NCI-H146 treated with DMSO at 0.1 percent for 48 hours (cell line): ENCODE measurements at regions not wholly inside any gene's neighbourhood (a gene's known extent, or its start where the extent isn't known, plus 50 kb on each side); places are given as distances from the start of the nearest gene placed in this dataset.

Source experiments
- DNase-seq: peaks from one replicate; lab custom pipeline; 2025; ENCODE audit not compliant: unreplicated experiment; lab: John Stamatoyannopoulos, UW

DNA sequence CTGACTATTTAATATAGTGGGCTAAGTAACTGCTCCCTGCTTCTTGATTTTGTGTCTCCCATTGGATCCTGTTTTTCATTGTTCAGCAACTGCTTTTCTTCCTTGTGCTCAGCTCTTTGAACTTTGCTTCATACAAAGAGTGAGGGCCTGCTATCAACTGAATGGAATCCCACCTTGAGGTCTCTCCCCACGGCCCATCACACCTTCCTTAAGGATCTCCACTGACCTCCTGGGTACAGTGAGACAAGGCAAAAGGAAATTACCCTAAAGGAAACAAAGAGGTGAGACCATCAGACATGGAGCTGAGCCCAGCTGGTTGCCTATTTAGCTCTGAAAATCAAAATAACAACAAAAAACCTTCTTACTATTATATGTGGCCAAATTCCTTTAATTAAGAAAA lies 91.3 kb upstream of the RPL34 start:
- no peak for DNase-seq

DNA sequence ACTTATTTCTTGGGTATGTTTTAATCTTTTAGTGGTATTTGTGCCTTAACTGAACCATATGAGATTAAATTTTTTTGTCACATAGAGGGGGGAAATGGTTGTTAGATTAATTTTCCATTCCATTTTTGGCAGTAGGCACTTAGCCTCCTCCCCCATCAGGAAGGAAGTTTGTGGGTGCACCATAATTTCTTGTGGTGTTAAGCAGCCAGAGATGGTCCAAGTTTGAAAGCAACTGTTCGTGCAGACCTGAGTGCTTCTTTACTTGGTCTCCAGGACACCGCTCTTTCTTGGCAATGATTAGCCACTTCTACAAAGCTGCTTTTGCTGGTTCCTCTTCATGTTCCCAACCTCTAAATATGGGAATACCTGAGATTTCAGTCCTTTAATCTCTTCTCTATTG lies 92.7 kb upstream of the RPL34 start:
- DNase-seq: no peak

DNA sequence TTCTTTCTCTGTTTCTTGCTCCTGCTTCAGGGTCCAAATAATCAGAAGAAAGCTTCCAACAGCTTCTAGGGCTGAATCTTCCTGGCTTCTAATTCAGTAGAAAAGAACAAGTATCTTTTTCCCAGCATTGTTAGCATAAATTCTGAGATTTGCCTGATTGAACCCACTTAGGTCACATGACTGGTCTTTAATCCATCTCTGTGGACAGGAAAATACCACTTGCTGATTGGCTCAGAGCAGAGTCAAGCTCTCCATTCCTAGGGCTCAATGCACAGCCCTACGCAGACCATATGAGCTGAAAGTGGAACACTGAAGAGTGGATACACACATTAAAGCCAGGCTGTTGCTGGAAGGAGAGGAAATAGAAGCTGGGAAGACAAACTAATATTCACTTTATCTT lies 99.6 kb upstream of the RPL34 start:
- DNase-seq: no peak

DNA sequence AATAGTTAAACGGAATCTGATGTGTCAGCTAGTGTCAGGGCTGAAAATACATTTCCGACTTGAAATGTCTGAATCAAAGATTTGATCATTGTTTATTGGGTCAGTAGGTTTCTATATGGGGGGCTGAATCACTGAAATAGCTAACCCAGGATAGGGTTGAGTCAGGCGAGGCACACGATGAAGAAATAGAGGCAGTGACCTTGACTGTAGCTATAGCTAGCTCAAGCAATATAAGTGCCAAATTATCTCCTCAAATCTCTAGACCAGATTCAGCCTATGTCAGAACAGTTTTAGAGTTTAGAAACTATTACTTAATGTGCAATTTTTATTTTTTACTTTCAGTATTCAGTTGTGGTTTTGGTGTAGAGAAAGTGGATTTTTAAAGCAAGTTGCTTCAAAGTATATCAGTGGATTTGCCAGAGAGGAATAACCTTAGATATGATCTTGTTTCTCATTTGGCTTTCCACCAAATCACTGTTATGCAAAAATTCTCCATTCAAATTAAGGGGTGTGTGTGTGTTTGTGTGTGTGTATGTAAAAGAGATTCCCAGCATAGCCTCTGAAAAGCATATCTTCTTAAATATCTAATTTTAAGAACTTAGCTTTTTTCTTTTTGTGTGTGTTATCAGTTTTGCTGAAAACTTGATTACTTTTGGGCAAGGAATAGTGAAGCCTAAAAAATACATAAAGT lies 100.3 kb upstream of the RPL34 start:
- no peak for DNase-seq

DNA sequence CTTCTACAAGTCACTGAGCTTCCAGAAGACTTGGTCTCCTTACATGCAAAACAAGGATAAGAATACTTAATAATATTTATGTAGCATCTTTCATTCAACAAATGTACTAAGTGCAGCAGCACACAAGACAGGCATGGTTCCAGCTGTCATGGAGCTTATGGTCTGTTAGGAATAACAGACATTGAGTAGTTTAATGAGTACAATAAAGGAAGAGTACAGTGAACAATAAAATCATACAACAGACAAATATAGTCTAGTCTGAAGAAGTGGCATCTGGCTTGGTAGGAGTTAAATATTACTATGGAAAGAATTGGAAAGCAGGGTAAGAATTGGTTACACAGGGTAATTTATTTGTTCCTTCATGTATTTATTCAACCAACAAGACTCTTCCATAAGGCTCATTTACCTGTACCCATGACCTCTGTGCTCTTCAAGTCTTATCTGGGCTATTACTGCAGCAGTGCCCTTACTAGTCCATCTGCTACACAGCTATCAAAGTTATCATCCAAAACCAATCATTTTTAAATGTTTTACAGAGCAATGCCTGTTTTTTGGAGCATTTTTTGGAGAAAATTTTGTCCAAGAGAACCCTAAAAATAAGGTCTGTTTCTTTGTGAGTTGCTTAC lies 101.1 kb upstream of the RPL34 start:
- no peak for DNase-seq

DNA sequence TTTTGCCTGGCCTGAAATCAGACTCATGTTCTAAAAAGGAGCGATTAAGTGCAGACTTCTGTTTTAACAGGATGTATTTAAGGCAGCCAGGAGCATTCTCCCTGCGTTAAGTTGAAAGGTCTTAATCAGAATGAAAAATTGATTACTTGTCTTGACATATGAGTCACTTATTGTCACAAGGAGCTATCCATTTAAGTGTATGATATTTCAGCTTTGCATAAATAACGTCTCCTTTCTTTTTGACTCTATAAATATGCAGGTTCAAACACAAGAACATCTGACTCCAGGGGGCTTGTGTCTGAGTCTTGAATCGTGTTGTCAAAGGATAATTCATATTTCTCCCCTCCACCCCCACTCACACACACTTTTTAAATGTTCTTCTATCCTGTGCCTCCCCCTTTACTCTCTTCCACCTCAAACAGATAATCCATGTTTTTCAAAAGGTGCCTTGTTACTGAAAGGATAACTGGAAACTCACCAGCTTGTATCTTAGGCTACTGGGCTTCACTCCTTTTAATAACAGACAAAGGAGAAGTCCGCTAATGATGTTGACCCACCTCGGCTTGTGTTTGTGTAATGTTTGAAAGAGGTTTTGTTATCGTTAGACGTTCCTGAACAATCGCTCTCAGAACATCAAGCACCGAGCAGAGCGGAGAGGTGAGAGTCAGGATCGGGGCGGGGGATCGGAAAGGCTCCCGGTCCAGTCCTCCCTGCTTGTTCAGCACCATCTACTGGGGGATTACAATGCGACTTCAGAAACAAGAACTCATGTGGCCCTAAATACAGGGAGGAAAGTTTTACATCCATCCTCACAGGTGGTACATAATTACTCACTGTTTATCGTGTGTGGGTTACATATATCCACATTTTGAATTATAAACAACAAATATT lies 107.5 kb upstream of the RPL34 start:
- peak; percentile 1 for DNase-seq

DNA sequence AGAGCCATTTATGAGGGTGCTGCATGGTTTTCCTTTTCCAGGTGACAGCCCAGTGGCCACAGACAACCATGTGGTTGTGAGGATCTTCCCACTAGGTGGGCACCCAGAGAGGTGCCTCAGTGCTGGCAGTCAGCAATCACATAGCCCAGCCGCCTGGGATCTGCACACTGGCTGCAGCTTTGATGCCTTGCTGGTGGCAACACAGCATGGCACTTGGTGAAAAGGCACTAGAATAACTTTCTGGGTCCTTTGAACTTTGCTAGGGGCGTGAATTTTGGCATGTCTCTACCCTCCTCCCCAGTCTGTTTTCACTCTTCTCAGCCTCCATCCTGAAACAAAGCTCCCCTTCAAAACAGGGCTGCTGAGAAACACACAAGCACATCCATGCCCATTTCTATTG lies 108.8 kb upstream of the RPL34 start:
- DNase-seq: no peak

DNA sequence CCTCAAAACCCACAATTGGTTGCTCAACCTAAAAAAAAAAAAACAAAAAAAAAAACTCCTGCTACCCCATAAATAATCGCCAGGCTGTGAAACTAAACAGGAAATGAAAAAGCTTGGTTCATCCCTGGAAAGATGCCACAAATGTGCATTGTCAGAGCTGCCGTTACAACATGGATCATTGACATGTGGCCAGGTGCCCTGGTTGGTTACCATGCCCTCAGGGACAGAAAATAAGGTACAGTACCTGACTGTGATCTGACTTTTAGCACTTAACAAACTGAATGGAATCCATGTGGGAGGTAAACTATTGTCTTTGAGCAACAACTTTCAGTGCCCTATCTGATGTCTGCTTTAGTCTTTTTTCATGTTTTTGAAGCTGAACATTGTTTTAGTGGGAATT lies 118.0 kb upstream of the RPL34 start:
- DNase-seq: no peak

DNA sequence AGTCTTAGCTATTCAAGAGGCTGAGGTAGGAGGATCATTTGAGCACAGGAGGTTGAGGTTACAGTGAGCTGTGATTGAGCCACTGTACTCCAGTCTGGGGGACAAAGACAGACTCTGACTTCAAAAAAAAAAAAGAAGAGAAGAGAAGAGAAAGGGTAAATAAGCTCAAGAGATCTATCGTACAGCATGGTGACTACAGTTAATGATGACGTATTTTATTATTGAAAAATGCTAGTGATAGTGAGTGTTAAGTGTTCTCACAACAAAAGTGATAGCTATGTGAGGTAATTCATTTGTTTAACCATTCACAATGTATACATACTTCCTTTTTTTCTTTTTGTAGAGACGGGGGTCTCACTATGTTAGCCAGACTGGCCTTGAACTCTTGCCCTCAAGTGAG lies 121.5 kb upstream of the RPL34 start:
- DNase-seq: no peak

DNA sequence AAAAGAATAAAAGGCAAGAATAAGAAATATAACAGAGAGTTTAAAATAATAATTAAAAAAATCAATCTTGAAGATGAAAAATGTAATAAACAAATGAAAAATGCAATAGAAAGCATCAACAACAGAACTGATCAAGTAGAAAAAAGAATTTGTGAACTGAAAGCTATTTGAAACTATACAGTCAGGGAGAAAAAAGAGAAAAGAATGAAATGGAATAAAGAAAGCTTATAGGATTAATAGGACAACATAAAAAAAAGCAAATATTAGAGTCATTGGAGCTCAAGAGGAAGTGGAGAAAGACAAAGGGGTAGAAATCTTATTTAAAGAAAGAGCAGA lies 126.8 kb upstream of the RPL34 start:
- DNase-seq: no peak

DNA sequence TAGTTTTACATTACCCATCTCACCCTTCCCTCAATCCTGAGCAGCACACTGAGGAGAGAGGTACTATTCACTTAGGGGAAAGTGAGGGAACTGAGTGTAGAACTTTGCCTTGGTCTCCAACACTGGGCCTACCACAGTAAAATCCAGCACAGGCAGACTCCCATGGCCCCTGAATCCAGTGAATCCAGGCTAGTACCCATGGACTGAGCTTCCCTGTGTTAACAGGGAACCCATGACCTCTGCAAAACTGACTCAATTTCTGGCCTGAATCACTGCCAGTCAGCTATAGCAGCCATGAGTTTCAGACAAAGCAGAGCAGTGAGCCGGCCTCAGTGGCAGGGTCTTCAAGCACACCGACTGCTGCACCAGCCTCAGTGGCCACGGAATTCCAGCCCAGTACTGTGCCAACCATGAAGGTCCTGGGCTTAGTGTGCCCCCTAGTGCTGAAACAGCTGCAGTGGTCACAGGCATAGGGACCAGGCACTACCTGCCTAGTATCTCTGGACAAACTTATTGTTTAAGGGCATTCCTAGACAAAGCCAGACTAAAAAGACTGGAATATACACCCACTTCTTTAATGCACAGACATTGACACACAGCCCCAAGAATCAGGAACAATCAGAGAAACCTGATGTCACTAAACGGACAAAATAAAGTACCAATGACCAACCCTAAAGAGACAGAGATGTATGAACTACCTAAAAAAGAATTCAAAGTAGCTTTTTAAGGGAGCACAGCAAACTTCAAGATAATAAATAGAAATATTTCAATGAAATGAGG lies 127.4 kb upstream of the RPL34 start:
- DNase-seq: no peak

DNA sequence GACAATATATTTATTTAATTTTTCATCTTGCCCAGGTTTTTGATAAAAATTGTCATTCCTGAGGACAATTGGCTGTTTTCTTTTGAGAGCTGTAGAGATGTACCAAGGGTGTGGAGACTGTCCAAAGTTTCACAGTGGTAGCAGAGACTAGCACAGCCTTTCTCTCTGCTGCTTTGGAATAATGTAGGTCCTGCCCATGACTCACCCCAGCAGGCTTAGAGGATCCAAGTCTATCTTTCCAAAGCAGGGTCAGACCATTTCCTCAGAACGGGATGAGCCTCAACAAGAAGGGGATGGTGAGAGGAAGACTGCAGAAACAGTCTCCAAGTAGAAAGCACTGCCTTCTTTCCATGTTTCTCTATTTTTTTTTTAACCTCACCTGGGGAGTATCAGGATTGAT lies 131.5 kb upstream of the RPL34 start:
- no peak for DNase-seq

DNA sequence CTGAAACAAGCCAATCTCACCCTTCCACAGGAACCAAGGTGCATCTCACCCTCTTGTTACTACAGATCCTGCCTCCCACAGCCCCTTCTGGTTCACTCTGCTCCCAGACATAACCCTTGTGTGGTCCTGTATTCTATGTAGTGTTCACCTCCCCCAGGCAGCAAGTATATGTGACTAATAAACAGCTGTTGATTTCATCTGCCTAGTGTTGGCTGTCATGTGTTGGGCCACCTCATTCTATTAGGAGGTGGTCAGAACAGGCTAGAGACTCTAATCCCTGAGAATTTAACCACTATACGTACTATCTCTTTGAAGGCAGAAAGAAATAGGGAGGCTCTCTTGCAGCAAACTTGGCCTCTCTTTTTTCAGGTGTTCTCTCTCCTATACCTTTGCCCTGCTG lies 134.3 kb upstream of the RPL34 start:
- no peak for DNase-seq

DNA sequence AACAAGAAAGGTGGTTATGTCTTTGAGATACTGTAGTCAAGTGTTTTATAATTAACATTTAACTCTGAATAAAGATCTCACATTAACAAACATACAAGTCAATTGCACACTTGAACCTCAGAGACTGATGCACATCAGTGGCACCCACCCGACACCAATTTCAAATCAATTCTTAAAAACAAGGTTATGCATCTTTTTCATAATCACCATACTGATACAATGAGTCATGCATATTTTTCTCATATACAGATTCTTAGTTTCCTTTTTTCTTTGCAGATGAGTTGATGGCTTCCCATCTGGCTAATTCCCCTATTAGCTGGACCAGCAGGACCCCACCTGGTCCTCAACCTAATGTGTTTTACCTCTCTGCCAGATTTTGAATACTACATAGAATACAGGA lies 136.2 kb upstream of the RPL34 start:
- no peak for DNase-seq

DNA sequence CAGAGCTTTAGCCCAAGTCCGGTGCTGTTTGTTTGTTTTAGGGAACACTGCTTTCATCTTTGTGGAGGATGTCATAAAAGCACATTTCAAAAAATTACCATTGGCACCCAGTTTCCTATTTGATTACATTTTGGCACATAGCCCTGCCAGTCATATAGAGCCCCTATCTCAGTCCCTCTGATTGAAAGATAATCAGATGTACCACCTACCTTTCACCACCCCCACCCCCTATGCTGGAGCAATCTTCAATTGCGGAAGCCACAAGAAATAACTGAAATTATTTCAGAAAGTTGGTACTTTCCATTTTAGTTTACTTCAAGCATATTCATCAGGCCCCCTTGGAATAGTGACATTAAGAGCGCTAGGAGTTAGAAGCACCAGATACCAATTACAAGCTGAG lies 136.7 kb upstream of the RPL34 start:
- DNase-seq: no peak

DNA sequence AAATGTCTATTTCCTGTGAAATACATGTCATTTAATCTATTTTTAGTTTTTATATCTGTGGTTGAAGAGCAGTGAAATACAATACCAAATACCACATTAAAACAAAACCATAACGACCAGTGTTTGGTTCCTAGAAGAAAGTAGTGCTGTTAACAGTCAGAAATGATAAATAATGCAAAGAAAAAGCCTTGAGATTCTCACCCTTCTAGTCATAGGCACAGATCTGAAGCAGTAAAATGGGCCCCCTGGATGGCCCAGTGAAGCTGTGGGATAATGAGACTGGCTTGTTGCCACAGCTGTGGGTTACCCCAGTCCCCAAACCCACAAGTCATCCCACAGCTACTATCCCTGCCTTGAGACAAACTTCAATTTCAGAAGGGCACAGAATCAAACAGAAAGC lies 137.3 kb upstream of the RPL34 start:
- no peak for DNase-seq

DNA sequence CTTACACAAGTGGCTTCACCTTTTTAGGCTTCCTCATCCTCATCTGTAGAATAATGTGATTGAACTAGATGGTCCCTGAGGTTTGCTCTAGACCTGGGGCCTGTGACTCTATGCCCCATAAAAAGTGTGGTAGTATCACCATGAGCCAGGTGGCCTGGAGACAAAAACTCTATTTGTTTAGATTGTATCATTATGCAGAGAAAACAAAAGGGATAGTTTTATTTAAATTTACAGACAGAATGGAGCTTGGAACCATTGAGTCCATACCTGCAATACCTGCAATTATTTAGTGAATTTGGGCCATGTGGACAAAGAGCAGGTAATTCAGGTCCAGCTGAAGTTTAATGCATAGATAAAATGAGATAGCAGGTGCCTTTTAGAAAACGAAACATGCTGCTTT lies 139.5 kb upstream of the RPL34 start:
- DNase-seq: no peak

DNA sequence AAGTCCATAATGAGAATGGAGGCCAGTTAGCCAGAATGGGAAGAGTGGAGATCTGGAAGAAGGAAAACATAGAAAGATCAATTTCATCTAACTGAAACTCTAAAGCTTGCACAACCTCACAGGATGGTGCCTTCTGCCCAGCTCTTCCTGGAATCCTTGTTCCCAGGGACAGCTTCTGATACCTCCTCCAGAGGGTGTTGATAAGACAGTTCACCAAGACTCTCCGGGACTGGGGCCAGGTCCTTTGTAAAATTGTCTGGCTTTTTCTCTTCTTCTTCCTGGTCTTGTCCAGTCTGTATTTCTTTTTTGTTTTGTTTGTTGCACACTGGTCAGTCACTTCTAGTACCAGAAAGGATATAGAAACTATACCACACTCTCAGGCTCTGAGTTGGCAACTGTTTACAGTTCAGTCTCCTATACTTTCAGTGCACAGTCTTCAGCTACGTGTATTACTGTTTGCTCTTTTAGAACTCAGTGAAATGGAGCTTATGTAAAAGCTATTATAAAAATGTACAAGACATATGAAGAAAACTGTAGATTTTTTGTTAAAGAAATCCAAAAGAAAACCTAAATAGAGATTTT lies 142.8 kb upstream of the RPL34 start:
- DNase-seq: no peak

DNA sequence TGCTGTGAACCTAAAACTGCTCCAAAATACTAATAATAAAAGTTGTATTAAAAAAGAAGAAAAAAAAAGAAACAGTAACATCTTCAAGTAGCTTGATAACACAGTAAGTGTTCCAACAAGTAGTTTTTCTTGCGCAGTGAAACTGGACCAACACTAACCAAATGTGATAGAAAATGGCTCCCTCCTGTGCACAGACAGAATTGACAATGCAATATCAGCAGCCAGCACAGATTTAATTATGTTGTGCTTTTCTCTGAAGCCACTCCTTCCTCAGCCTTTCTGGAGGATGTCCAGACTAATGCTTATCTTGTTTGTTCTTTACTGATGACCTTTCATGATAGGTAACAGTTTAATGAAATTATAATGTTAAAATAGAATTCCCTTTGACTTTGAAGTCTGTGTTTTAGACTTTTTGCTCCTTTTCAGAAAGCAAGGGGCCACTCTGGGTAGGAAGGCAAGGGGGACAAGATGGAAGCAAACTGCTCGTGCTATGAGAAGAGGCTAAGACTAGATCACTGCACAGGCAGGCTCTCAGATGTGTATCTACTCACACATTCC lies 147.1 kb upstream of the RPL34 start:
- DNase-seq: no peak

DNA sequence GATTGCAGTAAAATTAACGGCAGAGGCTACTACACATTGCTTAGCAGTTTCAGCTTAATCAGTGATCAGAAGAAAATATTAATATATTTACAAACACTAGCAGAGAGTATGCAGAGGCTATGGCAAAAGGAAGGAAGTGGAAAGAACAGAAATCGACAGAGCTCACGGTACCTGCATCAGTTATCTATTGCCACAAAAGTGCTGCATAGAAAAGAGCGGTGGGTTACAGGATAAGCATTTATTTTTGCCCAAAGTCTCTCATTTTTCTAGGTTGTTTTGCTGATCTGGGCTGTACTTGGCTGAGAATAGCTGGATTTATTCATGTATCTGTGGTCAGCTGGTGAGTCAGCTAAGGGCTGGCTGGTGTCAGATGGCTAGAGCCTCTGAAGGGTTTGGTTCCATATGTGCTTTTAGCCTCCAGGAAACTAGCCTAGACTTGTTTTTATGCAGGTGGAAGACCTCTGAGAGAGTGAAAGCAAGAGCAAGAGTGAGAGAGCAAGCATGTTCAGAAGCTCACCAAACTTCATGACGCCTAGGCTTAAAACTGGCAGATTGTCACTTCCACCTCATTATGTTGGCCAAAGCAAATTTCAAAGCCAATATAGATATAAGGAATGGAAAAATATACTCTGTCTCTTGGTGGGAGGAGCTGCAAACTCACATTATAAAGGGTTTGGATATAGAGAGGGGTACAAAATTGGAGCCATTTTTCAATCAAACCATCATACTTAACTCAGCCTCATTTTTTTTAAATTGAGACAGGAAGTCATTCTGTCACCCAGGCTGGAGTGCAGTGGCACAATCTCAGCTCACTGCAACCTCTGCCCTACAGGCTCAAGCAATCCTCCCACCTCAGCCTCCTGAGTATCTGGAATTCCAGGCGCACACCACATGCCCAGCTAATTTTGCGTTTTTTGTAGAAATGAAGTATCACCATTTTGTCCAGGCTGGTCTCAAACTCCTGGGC lies 153.2 kb upstream of the RPL34 start:
- DNase-seq: no peak
